ENCODE measurements at regions not wholly inside any gene's neighbourhood (a gene's known extent, or its start where the extent isn't known, plus 50 kb on each side); places are given as distances from the start of the nearest gene placed in this dataset.

DNA sequence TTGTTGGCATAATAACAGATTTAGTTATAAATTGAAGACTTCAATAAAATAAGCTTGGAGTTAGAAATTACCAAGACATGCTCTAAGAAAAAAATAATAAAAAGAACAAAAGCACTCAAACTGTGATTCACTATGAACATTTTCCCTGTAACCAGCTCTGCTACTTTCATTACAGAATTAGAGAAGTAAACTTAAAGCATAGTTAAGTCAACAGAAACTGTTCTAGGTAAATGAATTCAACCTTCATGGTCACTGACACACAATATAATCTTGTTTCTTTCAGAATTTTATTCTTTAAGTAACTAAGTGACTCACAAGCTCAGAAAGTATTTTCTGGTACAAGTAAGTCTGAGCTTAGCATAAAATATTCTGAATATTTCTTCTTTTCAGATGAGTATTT, 136.3 kb downstream of the KLF5 start:
- peaks cover 2% of the 10 kb centered on the region for H3K4me1 Mint-ChIP-seq
- no peak overlapping the region for H3K27ac Mint-ChIP-seq
- DNase-seq: no peak
- peaks cover 6% of the 10 kb centered on the region for H3K27me3 Mint-ChIP-seq
- no peaks in the 10 kb centered on the region for H3K9me3 ChIP-seq (ENCODE audit: control insufficient read depth, low read length, poor library complexity, severe bottlenecking)
- H3K4me3 Mint-ChIP-seq: no peak overlapping the region
- ATAC-seq: no peak
- no peaks in the 10 kb centered on the region for H3K36me3 Mint-ChIP-seq (ENCODE audit: low read depth)

GRCh38 chr13:73194310-73194709, 135.5 kb downstream of the KLF5 start:
- no peak overlapping the region for H3K27ac Mint-ChIP-seq
- no peak for DNase-seq
- H3K36me3 Mint-ChIP-seq (ENCODE audit: low read depth): no peaks in the 10 kb centered on the region
- peaks cover 2% of the 10 kb centered on the region for H3K4me1 Mint-ChIP-seq
- H3K9me3 ChIP-seq (ENCODE audit: control insufficient read depth, low read length, poor library complexity, severe bottlenecking): no peaks in the 10 kb centered on the region
- H3K27me3 Mint-ChIP-seq: peaks cover 6% of the 10 kb centered on the region
- no peak for ATAC-seq
- no peak overlapping the region for H3K4me3 Mint-ChIP-seq

DNA sequence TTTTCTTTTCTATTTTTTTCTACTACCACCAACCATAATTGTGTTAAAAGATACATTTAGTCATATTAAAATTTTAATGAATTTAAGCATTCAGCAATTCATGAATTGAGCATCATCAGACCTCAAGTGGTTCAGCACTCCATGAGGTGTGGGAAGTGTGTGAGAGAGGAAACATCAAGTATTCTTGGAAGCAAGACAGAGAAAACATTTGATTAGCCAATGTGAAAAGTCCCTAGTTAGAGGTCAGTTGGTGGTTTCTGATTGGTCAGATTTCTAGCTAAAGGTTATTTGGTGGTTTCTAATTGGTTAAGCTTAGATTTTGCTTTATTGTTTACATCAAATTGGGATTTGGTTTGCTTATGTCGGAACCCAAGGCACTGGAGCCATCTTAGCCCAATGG, 134.7 kb downstream of the KLF5 start:
- H3K9me3 ChIP-seq (ENCODE audit: control insufficient read depth, low read length, poor library complexity, severe bottlenecking): no peaks in the 10 kb centered on the region
- no peak overlapping the region for H3K27ac Mint-ChIP-seq
- H3K27me3 Mint-ChIP-seq: peaks cover under 1% of the 10 kb centered on the region
- H3K4me3 Mint-ChIP-seq: no peak overlapping the region
- peaks cover 2% of the 10 kb centered on the region for H3K4me1 Mint-ChIP-seq
- DNase-seq (no peak), ATAC-seq (no peak)
- no peaks in the 10 kb centered on the region for H3K36me3 Mint-ChIP-seq (ENCODE audit: low read depth)

DNA sequence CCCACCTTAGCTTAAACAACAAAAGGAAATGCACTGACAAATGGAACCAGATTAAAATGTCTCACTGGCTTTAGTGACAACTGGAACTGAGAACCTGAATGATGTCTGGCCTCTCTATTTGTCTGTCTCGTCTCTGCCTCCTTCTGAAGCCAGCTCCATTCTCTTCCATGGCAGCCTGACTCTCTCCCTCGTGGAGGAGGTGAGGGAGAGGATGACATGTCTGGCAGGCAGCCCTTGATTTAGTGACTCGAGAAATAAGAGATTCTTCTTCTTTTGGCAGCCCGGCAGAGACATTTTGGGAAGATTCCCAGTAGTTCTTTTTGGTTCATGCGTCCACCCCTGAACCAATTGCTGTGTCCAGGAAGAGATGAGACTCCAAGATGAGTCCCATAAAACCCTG, 131.7 kb downstream of the KLF5 start:
- no peak for ATAC-seq

GRCh38 chr13:73189776-73190175, 131.0 kb downstream of the KLF5 start:
- no peak overlapping the region for H3K27ac Mint-ChIP-seq
- ATAC-seq (no peak), DNase-seq (no peak)
- no peaks in the 10 kb centered on the region for H3K36me3 Mint-ChIP-seq (ENCODE audit: low read depth)
- no peaks in the 10 kb centered on the region for H3K27me3 Mint-ChIP-seq
- H3K4me1 Mint-ChIP-seq: peaks cover 2% of the 10 kb centered on the region
- no peaks in the 10 kb centered on the region for H3K9me3 ChIP-seq (ENCODE audit: control insufficient read depth, low read length, poor library complexity, severe bottlenecking)
- no peak overlapping the region for H3K4me3 Mint-ChIP-seq

More for the DNA sequence above, 131.7 kb downstream of the KLF5 start:
- no peaks in the 10 kb centered on the region for H3K36me3 Mint-ChIP-seq (ENCODE audit: low read depth)
- peaks cover 2% of the 10 kb centered on the region for H3K4me1 Mint-ChIP-seq
- H3K9me3 ChIP-seq (ENCODE audit: control insufficient read depth, low read length, poor library complexity, severe bottlenecking): no peaks in the 10 kb centered on the region
- H3K27me3 Mint-ChIP-seq: no peaks in the 10 kb centered on the region
- no peak overlapping the region for H3K4me3 Mint-ChIP-seq
- no peak for DNase-seq
- no peak overlapping the region for H3K27ac Mint-ChIP-seq

- Mint-ChIP-seq H3K27me3 (no peaks in the 10 kb centered on the region), H3K27ac (no peak overlapping the region), H3K4me3 (no peak overlapping the region), H3K4me1 (peaks cover 2% of the 10 kb centered on the region), H3K36me3 (ENCODE audit: low read depth) (no peaks in the 10 kb centered on the region)
- no peaks in the 10 kb centered on the region for H3K9me3 ChIP-seq (ENCODE audit: control insufficient read depth, low read length, poor library complexity, severe bottlenecking)
- ATAC-seq (no peak), DNase-seq (no peak)
These were observed 130.6 kb downstream of the KLF5 start for GRCh38 chr13:73189362-73189761.

DNA sequence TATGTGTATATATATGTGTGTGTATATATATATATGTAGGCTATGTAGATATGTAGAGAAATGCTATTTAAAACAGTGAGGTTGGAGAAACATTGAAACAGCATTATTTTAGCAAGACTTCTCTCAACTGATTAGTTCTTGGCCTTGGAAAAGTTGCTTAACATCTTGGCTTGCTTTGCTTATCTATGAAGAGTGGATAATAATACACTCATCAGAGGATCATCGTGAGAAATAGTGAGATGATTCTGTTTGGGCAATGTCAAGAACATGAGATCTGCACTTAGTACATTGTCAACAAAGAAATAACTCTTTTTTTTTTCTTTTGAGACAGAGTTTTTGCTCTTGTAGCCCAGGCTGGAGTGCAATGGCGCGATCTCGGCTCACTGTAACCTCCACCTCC, 128.3 kb downstream of the KLF5 start:
- Mint-ChIP-seq H3K4me3 (no peak overlapping the region), H3K36me3 (ENCODE audit: low read depth) (no peaks in the 10 kb centered on the region), H3K27me3 (peaks cover 4% of the 10 kb centered on the region), H3K27ac (no peak overlapping the region), H3K4me1 (peaks cover 2% of the 10 kb centered on the region)
- H3K9me3 ChIP-seq (ENCODE audit: control insufficient read depth, low read length, poor library complexity, severe bottlenecking): no peaks in the 10 kb centered on the region
- no peak for ATAC-seq
- no peak for DNase-seq

- no peaks in the 10 kb centered on the region for H3K4me1 Mint-ChIP-seq
- ATAC-seq (no peak), DNase-seq (no peak)
- no peak overlapping the region for H3K27ac Mint-ChIP-seq
- H3K9me3 ChIP-seq (ENCODE audit: control insufficient read depth, low read length, poor library complexity, severe bottlenecking): no peaks in the 10 kb centered on the region
- no peaks in the 10 kb centered on the region for H3K36me3 Mint-ChIP-seq (ENCODE audit: low read depth)
- H3K4me3 Mint-ChIP-seq: no peak overlapping the region
- peaks cover 5% of the 10 kb centered on the region for H3K27me3 Mint-ChIP-seq
These were observed 121.0 kb downstream of the KLF5 start for GRCh38 chr13:73179650-73180274.

DNA sequence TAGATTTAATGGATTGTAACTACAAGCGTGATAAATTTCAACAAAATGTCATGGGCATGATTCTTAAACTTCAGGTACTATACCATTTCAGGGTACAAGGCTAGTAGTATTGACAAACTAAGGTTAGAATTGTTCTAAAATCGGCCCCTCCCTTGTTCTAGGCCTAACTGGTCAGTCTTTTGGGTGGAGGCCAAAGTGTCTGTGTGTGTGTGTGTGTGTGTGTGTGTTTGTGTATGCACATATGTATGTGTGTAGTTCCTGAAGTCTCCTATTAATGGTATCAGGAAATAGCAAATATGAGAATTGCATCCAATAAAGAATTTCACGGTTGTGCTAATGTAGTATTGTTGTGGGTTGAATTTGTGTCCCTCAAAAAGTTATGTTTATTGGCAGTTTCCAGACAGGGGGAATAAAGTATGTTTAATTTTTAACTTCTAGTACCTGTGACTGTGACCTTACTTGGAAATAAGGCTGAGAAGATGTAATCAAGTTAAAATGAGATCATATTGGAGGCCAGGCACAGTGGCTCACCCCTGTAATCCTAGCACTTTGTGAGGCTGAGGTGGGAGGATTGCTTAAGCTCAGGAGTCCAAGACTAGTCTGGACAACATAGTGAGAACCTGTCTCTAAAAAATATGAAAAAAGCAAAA, 119.2 kb downstream of the KLF5 start:
- ATAC-seq (no peak), DNase-seq (no peak)
- no peaks in the 10 kb centered on the region for H3K4me1 Mint-ChIP-seq

GRCh38 chr13:73177017-73177416, 118.2 kb downstream of the KLF5 start:
- DNase-seq (no peak), ATAC-seq (no peak)
- H3K9me3 ChIP-seq (ENCODE audit: control insufficient read depth, low read length, poor library complexity, severe bottlenecking): no peaks in the 10 kb centered on the region
- no peaks in the 10 kb centered on the region for H3K36me3 Mint-ChIP-seq (ENCODE audit: low read depth)
- no peak overlapping the region for H3K4me3 Mint-ChIP-seq
- H3K4me1 Mint-ChIP-seq: no peaks in the 10 kb centered on the region
- H3K27me3 Mint-ChIP-seq: peaks cover under 1% of the 10 kb centered on the region
- no peak overlapping the region for H3K27ac Mint-ChIP-seq

More for the DNA sequence above, 119.2 kb downstream of the KLF5 start:
- no peak overlapping the region for H3K4me3 Mint-ChIP-seq
- H3K36me3 Mint-ChIP-seq (ENCODE audit: low read depth): no peaks in the 10 kb centered on the region
- no peaks in the 10 kb centered on the region for H3K9me3 ChIP-seq (ENCODE audit: control insufficient read depth, low read length, poor library complexity, severe bottlenecking)
- H3K27me3 Mint-ChIP-seq: peaks cover 5% of the 10 kb centered on the region
- H3K27ac Mint-ChIP-seq: no peak overlapping the region

DNA sequence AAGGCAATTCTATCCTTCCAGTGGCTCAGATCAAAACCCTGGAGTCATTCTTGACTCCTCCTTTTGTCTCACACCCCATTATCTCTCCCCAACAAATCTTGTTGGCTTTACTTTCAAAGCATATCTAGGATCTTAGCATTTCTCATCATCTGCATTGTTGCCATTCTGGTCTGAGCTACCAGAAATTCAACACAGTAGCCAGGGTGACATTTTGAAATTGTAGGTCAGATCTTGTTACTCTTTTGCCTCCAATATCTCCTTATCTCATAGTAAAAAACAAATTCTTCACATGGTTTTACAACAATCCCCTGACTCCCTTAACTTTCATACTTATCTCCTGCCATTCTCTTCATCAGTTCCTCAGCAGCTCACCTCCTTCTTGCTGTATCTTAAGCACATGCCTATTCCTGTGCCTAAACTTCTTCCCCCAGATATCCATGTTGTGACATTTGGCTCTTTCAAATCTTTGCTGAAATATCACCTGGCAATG, 115.8 kb downstream of the KLF5 start:
- Mint-ChIP-seq H3K4me1 (no peaks in the 10 kb centered on the region), H3K27ac (no peak overlapping the region), H3K36me3 (ENCODE audit: low read depth) (no peaks in the 10 kb centered on the region), H3K4me3 (no peak overlapping the region), H3K27me3 (no peaks in the 10 kb centered on the region)
- H3K9me3 ChIP-seq (ENCODE audit: control insufficient read depth, low read length, poor library complexity, severe bottlenecking): no peaks in the 10 kb centered on the region
- DNase-seq (no peak), ATAC-seq (no peak)

DNA sequence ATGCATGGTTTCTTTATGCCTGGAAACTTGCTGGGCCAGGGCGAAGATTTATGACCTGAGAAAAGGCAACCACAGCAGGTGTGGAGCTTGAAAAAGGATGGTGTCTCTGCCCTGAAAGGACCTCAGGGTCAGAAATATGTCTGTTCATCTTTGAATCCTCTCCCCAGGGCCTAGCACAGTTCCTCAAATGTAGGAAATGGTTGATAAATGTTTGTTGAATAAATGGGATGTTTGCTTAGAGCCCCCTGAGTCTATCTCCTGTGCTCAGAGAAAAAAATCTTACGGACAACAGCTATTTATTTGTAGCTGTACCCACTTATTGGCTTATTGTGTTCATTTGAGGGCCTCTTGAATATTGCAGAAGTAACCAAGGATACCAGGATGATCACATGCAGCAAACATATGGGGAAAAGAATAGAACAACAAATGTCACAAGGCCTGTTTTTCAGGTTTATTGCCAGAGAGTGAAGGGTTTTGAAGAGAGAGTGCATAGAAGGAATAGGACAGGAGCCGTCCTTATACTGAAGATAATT, 114.5 kb downstream of the KLF5 start:
- no peaks in the 10 kb centered on the region for H3K36me3 Mint-ChIP-seq (ENCODE audit: low read depth)
- no peaks in the 10 kb centered on the region for H3K27me3 Mint-ChIP-seq
- no peak overlapping the region for H3K4me3 Mint-ChIP-seq

GRCh38 chr13:73171926-73172325, 113.1 kb downstream of the KLF5 start:
- no peaks in the 10 kb centered on the region for H3K9me3 ChIP-seq (ENCODE audit: control insufficient read depth, low read length, poor library complexity, severe bottlenecking)
- Mint-ChIP-seq H3K4me1 (no peaks in the 10 kb centered on the region), H3K27me3 (no peaks in the 10 kb centered on the region), H3K27ac (no peak overlapping the region), H3K4me3 (no peak overlapping the region), H3K36me3 (ENCODE audit: low read depth) (no peaks in the 10 kb centered on the region)
- no peak for DNase-seq
- ATAC-seq: no peak

More for the DNA sequence above, 114.5 kb downstream of the KLF5 start:
- H3K9me3 ChIP-seq (ENCODE audit: control insufficient read depth, low read length, poor library complexity, severe bottlenecking): no peaks in the 10 kb centered on the region
- DNase-seq (no peak), ATAC-seq (no peak)
- H3K27ac Mint-ChIP-seq: no peak overlapping the region
- no peaks in the 10 kb centered on the region for H3K4me1 Mint-ChIP-seq

DNA sequence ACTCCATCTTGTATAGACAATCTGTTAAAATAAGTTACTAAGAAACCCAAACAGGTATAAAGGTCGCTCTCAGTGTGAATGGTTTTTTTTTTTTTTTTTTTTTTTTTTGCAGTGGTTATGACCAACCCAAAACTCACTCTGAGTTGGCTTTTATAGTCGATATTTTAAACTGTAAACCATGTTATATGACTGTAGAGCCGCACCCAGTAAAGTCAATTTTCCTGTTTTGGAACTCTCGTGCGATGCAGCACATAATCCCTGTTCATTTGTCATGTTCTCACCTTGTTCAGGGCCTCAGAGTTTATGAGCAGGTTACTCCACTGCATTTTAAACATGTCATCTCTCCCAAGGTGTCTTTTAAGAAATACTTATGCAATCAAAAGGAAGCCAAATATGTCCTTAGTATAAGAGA, 112.5 kb downstream of the KLF5 start:
- no peaks in the 10 kb centered on the region for H3K9me3 ChIP-seq (ENCODE audit: control insufficient read depth, low read length, poor library complexity, severe bottlenecking)
- H3K27ac Mint-ChIP-seq: no peak overlapping the region
- H3K27me3 Mint-ChIP-seq: no peaks in the 10 kb centered on the region
- DNase-seq: no peak
- no peak for ATAC-seq
- H3K36me3 Mint-ChIP-seq (ENCODE audit: low read depth): no peaks in the 10 kb centered on the region
- H3K4me1 Mint-ChIP-seq: no peaks in the 10 kb centered on the region
- no peak overlapping the region for H3K4me3 Mint-ChIP-seq

All from T-helper 17 cell (primary cell).